ENCODE measurements at regions not wholly inside any gene's neighbourhood (a gene's known extent, or its start where the extent isn't known, plus 50 kb on each side); places are given as distances from the start of the nearest gene placed in this dataset.

DNA sequence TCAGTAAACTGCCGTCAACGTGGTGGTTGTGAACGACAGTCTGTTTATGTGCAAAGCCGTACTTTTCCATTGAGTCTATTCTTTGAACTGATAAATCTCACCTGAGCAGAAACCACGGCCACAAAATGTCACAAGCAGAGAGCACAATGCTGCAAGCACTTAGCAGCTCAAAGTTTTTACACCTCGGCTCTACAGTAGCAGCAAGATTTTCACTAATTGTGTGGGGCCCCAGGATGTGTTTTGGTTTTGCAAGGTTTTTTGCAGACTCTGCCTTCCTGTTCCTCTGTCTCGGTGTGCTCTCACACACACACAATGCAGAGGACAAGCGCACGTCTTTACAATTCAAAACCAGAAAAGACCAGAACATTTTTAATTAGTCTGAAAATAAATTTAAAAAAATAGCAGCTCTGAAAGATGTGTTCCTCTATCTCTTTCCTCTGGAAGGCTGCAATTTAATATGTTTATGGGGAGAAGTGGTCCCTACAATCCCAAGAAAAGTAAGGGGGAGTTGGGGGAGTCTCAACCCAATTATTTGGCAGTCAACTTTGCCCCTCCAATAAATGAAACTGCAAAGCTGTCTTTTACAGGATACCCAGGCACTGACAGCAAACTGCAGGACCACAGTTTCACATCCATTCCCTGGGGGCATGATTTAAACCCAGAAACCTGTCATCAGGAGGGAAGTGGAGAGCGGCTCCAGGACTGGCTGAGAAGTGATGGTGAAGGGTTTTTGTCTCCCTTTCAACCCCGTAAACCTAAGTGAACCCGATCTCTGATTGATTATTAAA is 73.8 kb upstream of the SFMBT2 start:
- TF ChIP-seq, protein P1, sequence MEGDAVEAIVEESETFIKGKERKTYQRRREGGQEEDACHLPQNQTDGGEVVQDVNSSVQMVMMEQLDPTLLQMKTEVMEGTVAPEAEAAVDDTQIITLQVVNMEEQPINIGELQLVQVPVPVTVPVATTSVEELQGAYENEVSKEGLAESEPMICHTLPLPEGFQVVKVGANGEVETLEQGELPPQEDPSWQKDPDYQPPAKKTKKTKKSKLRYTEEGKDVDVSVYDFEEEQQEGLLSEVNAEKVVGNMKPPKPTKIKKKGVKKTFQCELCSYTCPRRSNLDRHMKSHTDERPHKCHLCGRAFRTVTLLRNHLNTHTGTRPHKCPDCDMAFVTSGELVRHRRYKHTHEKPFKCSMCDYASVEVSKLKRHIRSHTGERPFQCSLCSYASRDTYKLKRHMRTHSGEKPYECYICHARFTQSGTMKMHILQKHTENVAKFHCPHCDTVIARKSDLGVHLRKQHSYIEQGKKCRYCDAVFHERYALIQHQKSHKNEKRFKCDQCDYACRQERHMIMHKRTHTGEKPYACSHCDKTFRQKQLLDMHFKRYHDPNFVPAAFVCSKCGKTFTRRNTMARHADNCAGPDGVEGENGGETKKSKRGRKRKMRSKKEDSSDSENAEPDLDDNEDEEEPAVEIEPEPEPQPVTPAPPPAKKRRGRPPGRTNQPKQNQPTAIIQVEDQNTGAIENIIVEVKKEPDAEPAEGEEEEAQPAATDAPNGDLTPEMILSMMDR (IDR thresholded peaks at IDR 0.05), result no peak
- TF ChIP-seq POLR2A (IDR thresholded peaks at IDR 0.05), result no peak
